BLaER1 treated with 17β-estradiol and CSF1 and Interleukin-3, amounts not matched to agents 10 nM and 100 nM (cell line): ENCODE measurements at regions not wholly inside any gene's neighbourhood (a gene's known extent, or its start where the extent isn't known, plus 50 kb on each side); places are given as distances from the start of the nearest gene placed in this dataset.

ENCODE experiments used
- H3K27ac ChIP-seq, 11 experiments: shearing (Covaris generic); formaldehyde crosslinking; 2 replicates each; pipeline ENCODE4 v1.8.1; 2022
- H3K27me3 ChIP-seq, 11 experiments: shearing (Covaris generic); formaldehyde crosslinking; 2 replicates each; pipeline ENCODE4 v1.8.1; 2022
- H3K36me3 ChIP-seq, 11 experiments: shearing (Covaris generic); formaldehyde crosslinking; 2 replicates each; pipeline ENCODE4 v1.8.1; 2022
- H3K4me1 ChIP-seq, 10 experiments: shearing (Covaris generic); formaldehyde crosslinking; 2 replicates each; pipeline ENCODE4 v1.8.1; 2022
- H3K4me2 ChIP-seq, 11 experiments: shearing (Covaris generic); formaldehyde crosslinking; 2 replicates each; pipeline ENCODE4 v1.8.1; 2022
- H3K4me3 ChIP-seq, 10 experiments: shearing (Covaris generic); formaldehyde crosslinking; 2 replicates each; pipeline ENCODE4 v1.8.1; 2022
- H3K9ac ChIP-seq, 11 experiments: shearing (Covaris generic); formaldehyde crosslinking; 2 replicates each; pipeline ENCODE4 v1.8.1; 2022
- H3K9me3 ChIP-seq, 11 experiments: shearing (Covaris generic); formaldehyde crosslinking; replicated peaks in 1 of 11; 2 replicates each; pipeline ENCODE4 v1.8.1; 2022
- H4K20me1 ChIP-seq, 11 experiments: shearing (Covaris generic); formaldehyde crosslinking; 2 replicates each; pipeline ENCODE4 v1.8.1; 2022
- Cebpa-rat ChIP-seq, 11 experiments: shearing (Covaris generic); IDR thresholded peaks; 2 replicates each; pipeline ENCODE4 v1.8.1; 2022

DNA sequence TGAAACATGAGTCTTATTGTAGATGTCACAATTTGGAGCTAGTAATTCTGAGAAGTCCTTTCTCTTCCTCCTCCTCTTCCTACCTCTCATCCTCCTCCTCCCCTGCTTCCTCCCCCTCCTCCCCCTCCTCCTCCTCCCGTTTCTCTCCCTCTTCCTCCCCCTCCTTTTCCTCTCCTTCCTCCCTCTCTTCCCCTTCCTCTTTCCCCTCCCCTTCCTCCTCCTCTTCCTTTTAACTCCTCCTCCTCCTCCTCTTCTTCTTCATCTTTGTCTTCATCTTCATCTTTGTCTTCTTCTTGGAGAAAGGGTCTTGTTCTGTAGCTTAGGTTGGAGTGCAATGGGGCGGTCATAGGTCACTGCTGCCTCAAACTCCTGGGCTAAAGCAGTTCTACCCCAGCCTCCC, 161.8 kb downstream of the PCDH7 start:
- Histone ChIP-seq H3K27me3 (no peaks in the 10 kb centered on the region), H3K9ac (no peak overlapping the region), H3K4me1 (no peaks in the 10 kb centered on the region), H3K36me3 (no peaks in the 10 kb centered on the region), H3K9me3 (peaks cover 0 to 4% (median 0%) of the 10 kb centered on the region in 11 experiments; a peak in 3 of 22 replicates), H3K4me3 (no peak overlapping the region), H3K27ac (no peak overlapping the region), H3K4me2 (no peak overlapping the region), H4K20me1 (no peaks in the 10 kb centered on the region)
- no peak for TF ChIP-seq Cebpa-rat (IDR thresholded peaks at IDR 0.05)

DNA sequence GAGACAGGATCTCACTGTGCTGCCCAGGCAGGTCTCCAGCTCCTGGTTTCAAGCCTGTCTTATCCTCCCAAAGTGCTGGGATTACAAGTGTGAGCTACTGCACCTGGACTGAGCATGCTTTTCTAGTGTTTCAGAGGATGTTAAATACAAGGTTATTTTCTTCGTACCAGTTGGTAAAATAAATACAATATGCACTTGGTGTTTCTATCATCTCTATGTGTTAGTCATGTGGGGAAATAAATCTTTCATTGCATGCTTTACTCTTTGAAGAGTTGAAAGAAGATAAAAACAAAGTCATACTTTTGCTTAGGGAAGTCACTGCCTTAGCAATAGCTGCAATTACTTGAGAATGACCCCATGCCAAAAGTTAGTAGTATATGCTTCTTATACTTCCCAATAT, 162.3 kb downstream of the PCDH7 start:
- peaks cover 0 to 4% (median 0%) of the 10 kb centered on the region in 11 experiments; a peak in 3 of 22 replicates for H3K9me3 ChIP-seq
- no peaks in the 10 kb centered on the region for H3K4me1 ChIP-seq
- no peaks in the 10 kb centered on the region for H3K36me3 ChIP-seq
- H3K4me3 ChIP-seq, result no peak overlapping the region
- no peak overlapping the region for H3K4me2 ChIP-seq
- no peak overlapping the region for H3K27ac ChIP-seq
- no peaks in the 10 kb centered on the region for H4K20me1 ChIP-seq
- TF ChIP-seq Cebpa-rat (IDR thresholded peaks at IDR 0.05), result no peak
- no peaks in the 10 kb centered on the region for H3K27me3 ChIP-seq
- no peak overlapping the region for H3K9ac ChIP-seq

DNA sequence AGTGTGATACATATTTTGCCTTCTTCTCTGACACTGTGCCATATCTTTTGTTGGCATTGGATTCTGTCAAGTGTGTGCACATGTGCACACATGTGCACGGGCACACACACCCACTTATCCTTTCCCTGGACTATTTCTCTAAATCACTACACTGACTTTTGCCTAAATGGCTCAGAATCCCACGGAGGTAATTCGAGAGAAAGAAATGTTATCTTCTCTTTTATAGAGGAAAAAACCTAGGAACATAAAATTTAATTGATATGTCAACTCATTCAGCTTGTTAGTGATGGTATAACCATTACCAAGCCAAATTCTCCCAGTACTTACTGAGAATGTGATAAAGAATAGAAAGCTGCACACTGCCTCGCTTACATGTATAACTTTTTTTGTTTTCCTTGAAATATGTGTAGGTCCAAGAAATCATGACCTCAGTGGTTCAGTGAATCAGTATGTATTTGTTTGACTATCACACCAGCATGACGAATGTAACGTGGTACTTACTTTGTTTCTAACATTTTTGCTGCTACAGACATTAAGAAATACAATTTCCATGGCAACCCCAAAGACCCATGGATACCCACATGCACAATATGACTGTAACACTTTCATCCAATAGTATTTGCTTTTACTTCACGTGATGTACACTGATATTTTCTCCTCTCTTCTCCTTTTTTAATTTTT, 163.0 kb downstream of the PCDH7 start:
- Histone ChIP-seq H4K20me1 (no peaks in the 10 kb centered on the region), H3K4me3 (no peak overlapping the region), H3K27me3 (no peaks in the 10 kb centered on the region), H3K36me3 (no peaks in the 10 kb centered on the region), H3K9ac (no peak overlapping the region), H3K27ac (no peak overlapping the region), H3K4me2 (no peak overlapping the region), H3K4me1 (no peaks in the 10 kb centered on the region), H3K9me3 (peaks cover 0 to 4% (median 0%) of the 10 kb centered on the region in 11 experiments; a peak in 3 of 22 replicates)
- no peak for TF ChIP-seq Cebpa-rat (IDR thresholded peaks at IDR 0.05)

GRCh38 chr4:30901461-30902451, 181.6 kb downstream of the PCDH7 start:
- no peak overlapping the region for H3K4me2 ChIP-seq
- H3K36me3 ChIP-seq, result no peaks in the 10 kb centered on the region
- no peaks in the 10 kb centered on the region for H4K20me1 ChIP-seq
- H3K4me1 ChIP-seq, result no peaks in the 10 kb centered on the region
- TF ChIP-seq Cebpa-rat (IDR thresholded peaks at IDR 0.05), result no peak
- H3K4me3 ChIP-seq, result no peak overlapping the region
- H3K27me3 ChIP-seq, result no peaks in the 10 kb centered on the region
- H3K9ac ChIP-seq, result no peak overlapping the region
- H3K9me3 ChIP-seq, result no peaks in the 10 kb centered on the region
- no peak overlapping the region for H3K27ac ChIP-seq

DNA sequence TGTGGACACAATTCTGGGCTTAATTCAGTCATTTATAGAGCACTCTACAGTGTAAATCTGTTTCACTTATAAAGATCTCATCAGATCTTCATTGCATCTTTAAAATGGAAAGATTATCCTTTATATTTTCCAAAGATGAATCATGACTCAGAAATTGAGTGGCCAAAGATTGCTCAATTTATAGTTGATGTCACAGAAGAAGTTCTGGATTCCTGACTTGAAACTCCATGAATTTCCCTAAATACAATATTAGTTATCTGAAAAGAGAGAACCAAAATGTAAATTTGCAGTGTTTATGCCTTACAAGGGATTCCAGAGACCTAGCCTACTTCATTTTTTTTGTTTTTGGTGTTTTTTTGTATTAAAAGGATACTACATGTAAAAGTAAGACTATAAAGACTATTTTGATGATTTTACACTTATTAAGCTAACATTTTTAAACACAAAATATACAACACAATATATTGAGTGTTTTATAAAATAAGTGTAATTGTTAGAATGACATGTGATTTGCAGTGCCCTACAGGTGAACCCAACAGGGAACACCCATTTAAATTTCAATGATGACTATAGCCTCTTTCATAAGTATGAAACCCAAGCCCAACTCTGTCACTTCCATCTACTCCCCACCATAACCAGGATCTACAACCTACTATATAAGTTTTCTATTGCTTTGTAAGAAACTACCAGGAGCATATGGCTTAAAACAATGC, 183.5 kb downstream of the PCDH7 start:
- H3K4me3 ChIP-seq, result no peak overlapping the region
- no peak overlapping the region for H3K4me2 ChIP-seq
- H3K36me3 ChIP-seq, result no peaks in the 10 kb centered on the region
- H3K9ac ChIP-seq, result no peak overlapping the region
- TF ChIP-seq Cebpa-rat (IDR thresholded peaks at IDR 0.05), result no peak
- H3K9me3 ChIP-seq, result no peaks in the 10 kb centered on the region
- no peaks in the 10 kb centered on the region for H3K4me1 ChIP-seq
- no peaks in the 10 kb centered on the region for H4K20me1 ChIP-seq
- H3K27me3 ChIP-seq, result no peaks in the 10 kb centered on the region
- no peak overlapping the region for H3K27ac ChIP-seq

DNA sequence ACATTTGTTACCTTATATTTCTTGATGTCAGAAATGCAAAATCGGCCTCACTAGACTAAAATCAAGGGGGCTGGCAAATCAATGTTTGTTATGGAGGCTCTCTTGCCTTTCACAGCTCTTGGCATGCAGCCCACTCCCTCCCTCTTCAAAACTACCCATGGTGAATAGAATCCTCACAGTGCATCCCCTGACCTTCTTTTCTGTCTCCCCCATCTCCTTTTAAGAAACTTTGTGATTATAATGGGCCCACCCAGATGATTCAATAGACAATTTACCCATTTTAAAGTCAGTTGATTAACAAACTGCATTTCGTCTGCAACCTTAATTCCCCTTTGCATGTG, 184.0 kb downstream of the PCDH7 start:
- Histone ChIP-seq H3K4me3 (no peak overlapping the region), H3K27me3 (no peaks in the 10 kb centered on the region), H3K36me3 (no peaks in the 10 kb centered on the region), H3K9ac (no peak overlapping the region), H3K27ac (no peak overlapping the region), H3K4me1 (no peaks in the 10 kb centered on the region), H4K20me1 (no peaks in the 10 kb centered on the region), H3K9me3 (no peaks in the 10 kb centered on the region), H3K4me2 (no peak overlapping the region)
- TF ChIP-seq Cebpa-rat (IDR thresholded peaks at IDR 0.05), result no peak

DNA sequence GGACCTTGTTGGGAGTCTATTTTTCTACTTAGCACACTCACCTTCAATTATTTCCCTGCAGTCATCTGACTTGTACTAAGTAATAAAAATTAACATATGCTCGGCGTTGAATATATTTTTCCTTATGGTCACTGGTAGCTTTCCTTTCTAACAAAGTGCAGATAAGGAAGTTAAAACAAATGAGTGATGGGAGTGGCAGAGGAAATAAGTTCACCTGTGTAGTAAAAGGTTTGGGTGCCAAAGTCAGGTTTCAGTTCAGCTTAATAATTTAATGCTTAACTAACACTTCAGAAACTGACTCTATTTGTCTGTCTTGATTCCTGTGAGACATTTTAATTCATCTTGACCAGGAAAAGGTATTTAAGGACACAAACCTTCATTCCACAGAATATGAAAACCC, 184.4 kb downstream of the PCDH7 start:
- Histone ChIP-seq H3K4me1 (no peaks in the 10 kb centered on the region), H3K4me3 (no peak overlapping the region), H3K36me3 (no peaks in the 10 kb centered on the region), H4K20me1 (no peaks in the 10 kb centered on the region), H3K27me3 (no peaks in the 10 kb centered on the region), H3K9me3 (no peaks in the 10 kb centered on the region), H3K27ac (no peak overlapping the region), H3K9ac (no peak overlapping the region), H3K4me2 (no peak overlapping the region)
- no peak for TF ChIP-seq Cebpa-rat (IDR thresholded peaks at IDR 0.05)

- Histone ChIP-seq H4K20me1 (no peaks in the 10 kb centered on the region), H3K4me2 (no peak overlapping the region), H3K27me3 (no peaks in the 10 kb centered on the region), H3K9me3 (no peaks in the 10 kb centered on the region), H3K27ac (no peak overlapping the region), H3K4me3 (no peak overlapping the region), H3K4me1 (no peaks in the 10 kb centered on the region), H3K9ac (no peak overlapping the region), H3K36me3 (no peaks in the 10 kb centered on the region)
- no peak for TF ChIP-seq Cebpa-rat (IDR thresholded peaks at IDR 0.05)
Measured at GRCh38 chr4:30912098-30912714, 192.0 kb downstream of the PCDH7 start.
